Ectodermal cell (in vitro differentiated cells): ENCODE measurements at regions not wholly inside any gene's neighbourhood (a gene's known extent, or its start where the extent isn't known, plus 50 kb on each side); places are given as distances from the start of the nearest gene placed in this dataset.

Source experiments
- H3K27ac ChIP-seq: 2 replicates; pipeline ENCODE4 v1.7.0; 2013; ENCODE audit warnings: mild to moderate bottlenecking, low read depth, low read length; ENCODE audit not compliant: insufficient read depth, poor library complexity, severe bottlenecking
- H3K27me3 ChIP-seq: 2 replicates; pipeline ENCODE4 v1.7.0; 2013; ENCODE audit warnings: mild to moderate bottlenecking, low read length; ENCODE audit not compliant: insufficient read depth, control insufficient read depth, poor library complexity, severe bottlenecking
- H3K36me3 ChIP-seq: one replicate; pipeline ENCODE4 v1.7.0; 2013; ENCODE audit warnings: low read length; ENCODE audit not compliant: control insufficient read depth, insufficient read depth
- H3K4me1 ChIP-seq: one replicate; pipeline ENCODE4 v1.7.0; 2013; ENCODE audit warnings: low read length; ENCODE audit not compliant: control insufficient read depth, insufficient read depth
- H3K4me3 ChIP-seq: 2 replicates; pipeline ENCODE4 v1.7.0; 2013; ENCODE audit warnings: low read depth, low read length, control low read depth; ENCODE audit not compliant: insufficient read depth
- H3K9me3 ChIP-seq: 2 replicates; pipeline ENCODE4 v1.7.0; 2013; ENCODE audit warnings: mild to moderate bottlenecking, low read length, moderate library complexity; ENCODE audit not compliant: control insufficient read depth
- WGBS, 2 experiments: methylation state at CpG; one replicate each; pipeline ENCODE4 v1.1.7; 2013; ENCODE audit warnings: missing lambda C conversion rate in 2 of 2; 5-methylcytosine and 5-hydroxymethylcytosine counted together

- no peak overlapping the region for H3K27ac ChIP-seq
- no peaks in the 10 kb centered on the region for H3K9me3 ChIP-seq
- no peaks in the 10 kb centered on the region for H3K27me3 ChIP-seq
- H3K4me3 ChIP-seq, result no peak overlapping the region
- H3K4me1 ChIP-seq, result no peaks in the 10 kb centered on the region
- H3K36me3 ChIP-seq, result no peaks in the 10 kb centered on the region
Observed at GRCh38 chr9:80554856-80555255, 983.1 kb downstream of the TLE4 start.

DNA sequence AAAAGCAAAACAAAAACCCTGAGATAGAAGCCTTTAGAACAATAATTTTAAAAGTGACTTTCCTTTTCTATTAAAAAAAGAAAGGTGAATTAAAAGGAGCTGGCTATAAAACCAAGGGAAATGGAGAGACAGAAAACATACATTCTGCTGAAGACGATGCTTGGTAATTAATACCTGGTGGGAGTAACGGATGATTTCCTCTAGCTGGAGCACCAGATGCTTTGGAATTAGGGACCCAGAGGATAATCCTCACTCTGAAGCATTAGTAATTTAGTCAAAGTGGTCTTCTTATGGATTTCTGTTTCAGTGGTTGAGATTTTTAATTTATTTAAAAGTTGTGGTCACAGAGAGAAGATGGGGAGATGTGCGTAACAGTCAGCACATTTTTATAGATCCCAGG lies 982.5 kb downstream of the TLE4 start:
- Histone ChIP-seq H3K27me3 (no peaks in the 10 kb centered on the region), H3K4me3 (no peak overlapping the region), H3K4me1 (no peaks in the 10 kb centered on the region), H3K9me3 (no peaks in the 10 kb centered on the region), H3K36me3 (no peaks in the 10 kb centered on the region), H3K27ac (no peak overlapping the region)
- 81 to 87% methylated on average over 2 to 3 of the region's 3 CpGs for WGBS, 2 experiments

DNA sequence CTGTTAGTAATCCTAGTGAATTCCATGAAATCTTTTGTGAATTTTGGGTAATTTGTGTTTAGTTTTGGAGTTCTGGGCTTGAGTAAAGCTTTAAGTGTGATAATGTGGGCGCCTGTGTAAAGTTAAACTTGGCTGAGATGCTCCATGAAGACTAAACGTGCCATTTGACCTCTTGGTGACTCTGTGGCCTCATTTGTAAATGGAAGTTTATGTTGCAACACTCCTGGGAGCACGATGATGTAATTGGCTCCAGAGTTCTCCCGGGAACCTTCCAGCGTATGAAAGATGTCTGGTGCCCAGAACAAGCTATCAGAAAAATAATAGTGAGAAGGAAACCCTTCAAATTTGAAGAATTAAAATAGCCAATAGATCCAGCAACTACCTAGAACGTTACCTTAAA lies 981.2 kb downstream of the TLE4 start:
- H3K36me3 ChIP-seq, result no peaks in the 10 kb centered on the region
- H3K4me1 ChIP-seq, result no peaks in the 10 kb centered on the region
- 86 to 87% methylated on average over 6 of the region's 6 CpGs for WGBS, 2 experiments
- H3K4me3 ChIP-seq, result no peak overlapping the region
- H3K9me3 ChIP-seq, result no peaks in the 10 kb centered on the region
- no peaks in the 10 kb centered on the region for H3K27me3 ChIP-seq
- no peak overlapping the region for H3K27ac ChIP-seq

- Histone ChIP-seq H3K27me3 (no peaks in the 10 kb centered on the region), H3K36me3 (no peaks in the 10 kb centered on the region), H3K27ac (no peak overlapping the region), H3K4me1 (no peaks in the 10 kb centered on the region), H3K4me3 (no peak overlapping the region), H3K9me3 (no peaks in the 10 kb centered on the region)
Observed at GRCh38 chr9:80550181-80550580, 978.4 kb downstream of the TLE4 start.

DNA sequence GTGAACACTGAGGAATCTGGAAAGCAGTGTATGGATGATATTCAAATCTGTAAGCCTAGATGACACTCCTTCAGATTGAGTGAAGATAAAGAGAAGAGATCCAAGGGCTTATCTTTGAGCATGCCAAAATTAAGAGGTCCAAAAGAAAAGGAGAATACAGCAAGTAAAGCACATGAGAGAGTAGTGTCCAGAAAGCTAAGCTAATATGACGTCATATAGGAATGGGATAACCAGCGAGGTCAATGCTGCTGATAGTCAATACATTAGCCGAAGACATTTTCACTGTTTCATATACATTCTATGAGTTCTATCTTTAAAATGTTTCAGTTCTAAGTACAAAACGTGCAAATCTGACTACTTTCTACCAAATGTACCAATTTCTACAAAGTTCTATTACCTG lies 975.8 kb downstream of the TLE4 start:
- Histone ChIP-seq H3K4me3 (no peak overlapping the region), H3K9me3 (no peaks in the 10 kb centered on the region), H3K27ac (no peak overlapping the region), H3K36me3 (no peaks in the 10 kb centered on the region), H3K4me1 (no peaks in the 10 kb centered on the region), H3K27me3 (no peaks in the 10 kb centered on the region)
- 70 to 74% methylated on average over 4 of the region's 4 CpGs for WGBS, 2 experiments

DNA sequence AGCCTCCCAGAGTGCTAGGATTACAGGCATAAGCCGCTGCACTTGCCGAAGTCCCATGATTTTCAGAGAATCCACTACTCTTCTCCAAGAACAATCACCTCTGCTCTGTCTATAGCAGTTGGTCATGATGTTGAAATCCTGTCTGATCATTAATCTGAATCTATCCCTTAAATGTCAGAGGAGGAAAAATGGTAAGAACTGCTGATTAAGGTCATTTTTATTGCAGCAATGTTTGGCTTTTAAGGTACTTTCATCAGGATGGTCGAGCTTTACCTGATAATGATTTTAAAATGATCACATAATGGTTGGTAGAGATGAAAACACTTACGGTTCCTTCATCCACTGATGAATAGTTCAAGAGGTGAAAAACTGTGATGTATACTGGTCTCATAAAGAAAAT lies 968.6 kb downstream of the TLE4 start:
- whole genome bisulfite sequencing, 2 experiments, result 94 to 100% methylated on average over 4 of the region's 4 CpGs
- no peaks in the 10 kb centered on the region for H3K9me3 ChIP-seq
- H3K4me3 ChIP-seq, result no peak overlapping the region
- H3K4me1 ChIP-seq, result no peaks in the 10 kb centered on the region
- H3K36me3 ChIP-seq, result no peaks in the 10 kb centered on the region
- no peak overlapping the region for H3K27ac ChIP-seq
- H3K27me3 ChIP-seq, result no peaks in the 10 kb centered on the region

- H3K36me3 ChIP-seq, result no peaks in the 10 kb centered on the region
- H3K9me3 ChIP-seq, result no peaks in the 10 kb centered on the region
- no peaks in the 10 kb centered on the region for H3K27me3 ChIP-seq
- H3K27ac ChIP-seq, result no peak overlapping the region
- WGBS, 2 experiments, result 82 to 87% methylated on average over 1 of the region's 1 CpG
- no peaks in the 10 kb centered on the region for H3K4me1 ChIP-seq
- H3K4me3 ChIP-seq, result no peak overlapping the region
Observed at GRCh38 chr9:80538976-80539375, 967.2 kb downstream of the TLE4 start.

- Histone ChIP-seq H3K9me3 (no peaks in the 10 kb centered on the region), H3K4me3 (no peak overlapping the region), H3K4me1 (no peaks in the 10 kb centered on the region), H3K27me3 (no peaks in the 10 kb centered on the region), H3K27ac (no peak overlapping the region), H3K36me3 (no peaks in the 10 kb centered on the region)
- 94% methylated on average over 3 of the region's 3 CpGs; no CpG with 5 or more reads in 1 of the 2 experiments for WGBS, 2 experiments
Observed at GRCh38 chr9:80522465-80522864, 950.7 kb downstream of the TLE4 start.

DNA sequence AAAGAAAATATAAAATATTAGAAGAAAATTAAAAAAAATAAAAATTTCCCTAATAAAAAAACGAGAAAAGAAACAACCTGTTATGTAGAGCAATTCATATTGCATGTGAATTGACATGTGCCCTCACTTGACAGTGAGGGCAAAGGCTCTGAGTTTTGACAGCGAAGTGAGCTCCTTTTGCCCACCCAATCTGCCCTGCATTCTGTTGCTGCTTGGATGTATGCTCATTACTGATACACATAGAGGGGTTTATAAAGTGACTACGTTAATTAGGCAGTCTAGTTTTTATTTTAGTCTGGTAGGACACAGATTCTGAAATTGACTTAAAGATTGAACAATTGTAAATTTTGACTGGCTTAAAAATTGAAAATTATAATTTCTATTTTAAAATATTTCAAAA lies 949.4 kb downstream of the TLE4 start:
- no peaks in the 10 kb centered on the region for H3K9me3 ChIP-seq
- H3K4me1 ChIP-seq, result no peaks in the 10 kb centered on the region
- H3K27me3 ChIP-seq, result no peaks in the 10 kb centered on the region
- no peaks in the 10 kb centered on the region for H3K36me3 ChIP-seq
- H3K27ac ChIP-seq, result no peak overlapping the region
- no peak overlapping the region for H3K4me3 ChIP-seq
- WGBS, 2 experiments, result 94 to 98% methylated on average over 3 of the region's 3 CpGs

DNA sequence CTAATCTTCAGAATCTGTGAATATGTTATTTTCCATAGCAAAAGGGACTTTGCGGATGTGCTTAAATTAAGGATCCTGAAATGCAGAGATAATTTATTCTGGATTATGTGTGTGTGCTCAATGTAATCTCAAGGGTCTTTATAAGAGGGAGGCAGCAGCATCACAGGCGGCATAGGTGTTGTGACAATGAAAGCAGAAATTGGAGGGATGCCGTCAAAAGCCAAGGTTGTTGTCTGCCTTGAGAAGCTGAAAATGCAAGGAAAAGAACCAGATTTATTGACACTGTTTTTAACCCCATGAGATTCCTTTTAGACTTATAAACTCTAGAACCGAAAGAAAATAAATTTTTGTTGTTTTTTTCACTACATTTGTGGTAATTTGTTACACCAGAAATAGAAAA lies 948.5 kb downstream of the TLE4 start:
- Histone ChIP-seq H3K9me3 (no peaks in the 10 kb centered on the region), H3K27ac (no peak overlapping the region), H3K36me3 (no peaks in the 10 kb centered on the region), H3K4me1 (no peaks in the 10 kb centered on the region), H3K4me3 (no peak overlapping the region), H3K27me3 (no peaks in the 10 kb centered on the region)
- 94 to 95% methylated on average over 3 to 4 of the region's 4 CpGs for WGBS, 2 experiments

- Histone ChIP-seq H3K9me3 (no peaks in the 10 kb centered on the region), H3K4me1 (no peaks in the 10 kb centered on the region), H3K27me3 (no peaks in the 10 kb centered on the region), H3K27ac (no peak overlapping the region), H3K36me3 (no peaks in the 10 kb centered on the region), H3K4me3 (no peak overlapping the region)
- WGBS, 2 experiments, result 94 to 96% methylated on average over 3 of the region's 3 CpGs
Observed at GRCh38 chr9:80518441-80518840, 946.7 kb downstream of the TLE4 start.
